HEK293 (cell line): ENCODE measurements at regions not wholly inside any gene's neighbourhood (a gene's known extent, or its start where the extent isn't known, plus 50 kb on each side); places are given as distances from the start of the nearest gene placed in this dataset.

Experiments used
- CTCF ChIA-PET: fragments of 350-600 bp; formaldehyde crosslinking; extraction: SDS; loops from one replicate; lab custom pipeline; 2021; ENCODE audit warnings: antibody characterized with exemption; lab: Yijun Ruan, JAX
- POLR2A ChIA-PET: fragments of 300-600 bp; formaldehyde crosslinking; extraction: SDS; loops from one replicate; lab custom pipeline; 2020; ENCODE audit warnings: antibody characterized with exemption, inconsistent platforms; lab: Yijun Ruan, JAX
- H3K27ac ChIP-seq: fragments of 200-500 bp; sonication (Bioruptor generic); 2 replicates; pipeline ENCODE4 v1.5.1; 2014; ENCODE audit warnings: low read depth, low read length, control low read depth, inconsistent platforms; ENCODE audit errors: extremely low read depth
- H3K36me3 ChIP-seq, 2 experiments: fragments of 200-500 bp in 1 of 2; sonication (Bioruptor generic) in 1 of 2; 1 replicate in 1 of 2; 2 replicates in 1 of 2; pipeline ENCODE4 v1.5.1; 2014 to 2017; ENCODE audit warnings: inconsistent platforms in 2 of 2, low read length in 2 of 2; ENCODE audit not compliant: control insufficient read depth in 2 of 2, insufficient read depth in 1 of 2
- H3K4me1 ChIP-seq: fragments of 200-500 bp; sonication (Bioruptor generic); 2 replicates; pipeline ENCODE4 v1.5.1; 2014; ENCODE audit warnings: mild to moderate bottlenecking, low read length, inconsistent platforms; ENCODE audit not compliant: control insufficient read depth, insufficient read depth
- H3K4me3 ChIP-seq: 2 replicates; pipeline ENCODE4 v1.5.1; 2011; ENCODE audit warnings: low read depth, mild to moderate bottlenecking, control low read depth, low read length, moderate library complexity
- H3K9me3 ChIP-seq: fragments of 200-500 bp; sonication (Bioruptor generic); 2 replicates; pipeline ENCODE4 v1.5.1; 2014; ENCODE audit warnings: low read depth, low read length, inconsistent platforms; ENCODE audit not compliant: control insufficient read depth, insufficient read depth
- BCL11A ChIP-seq: fragments of 450-650 bp; formaldehyde crosslinking; IDR thresholded peaks from 2 replicates; pipeline ENCODE4 v1.5.1; 2016; ENCODE audit warnings: low read depth, missing biosample characterization, missing genetic modification characterization
- KLF10 ChIP-seq: fragments of 450-650 bp; IDR thresholded peaks from 2 replicates; pipeline ENCODE4 v1.5.1; 2018; ENCODE audit warnings: missing biosample characterization, mild to moderate bottlenecking, missing genetic modification characterization
- PRDM2 ChIP-seq: fragments of 450-650 bp; formaldehyde crosslinking; IDR thresholded peaks from 2 replicates; pipeline ENCODE4 v1.5.1; 2016; ENCODE audit warnings: missing biosample characterization, missing genetic modification characterization, borderline replicate concordance
- REPIN1 ChIP-seq: fragments of 450-650 bp; formaldehyde crosslinking; IDR thresholded peaks from 2 replicates; pipeline ENCODE4 v1.5.1; 2017; ENCODE audit warnings: missing biosample characterization, missing genetic modification characterization, low read depth
- SP2 ChIP-seq: fragments of 450-650 bp; formaldehyde crosslinking; IDR thresholded peaks from 2 replicates; pipeline ENCODE4 v1.5.1; 2016; ENCODE audit warnings: missing biosample characterization, missing genetic modification characterization
- ZBTB26 ChIP-seq: fragments of 450-650 bp; formaldehyde crosslinking; optimal IDR thresholded peaks from 2 replicates; pipeline ENCODE3; 2016; ENCODE audit warnings: missing biosample characterization, mild to moderate bottlenecking, missing genetic modification characterization
- ZBTB48 ChIP-seq: fragments of 450-650 bp; formaldehyde crosslinking; IDR thresholded peaks from 2 replicates; pipeline ENCODE4 v1.5.1; 2016; ENCODE audit warnings: missing biosample characterization, missing genetic modification characterization
- ZBTB6 ChIP-seq: fragments of 450-650 bp; formaldehyde crosslinking; IDR thresholded peaks from 2 replicates; pipeline ENCODE4 v1.5.1; 2017; ENCODE audit warnings: missing biosample characterization, missing genetic modification characterization
- ZNF23 ChIP-seq: fragments of 450-650 bp; formaldehyde crosslinking; IDR thresholded peaks from 2 replicates; pipeline ENCODE4 v1.5.1; 2016; ENCODE audit warnings: missing biosample characterization, missing genetic modification characterization, borderline replicate concordance
- ZNF449 ChIP-seq: fragments of 450-650 bp; formaldehyde crosslinking; IDR thresholded peaks from 2 replicates; pipeline ENCODE4 v1.5.1; 2017; ENCODE audit warnings: missing biosample characterization, mild to moderate bottlenecking, missing genetic modification characterization, moderate library complexity
- ZNF514 ChIP-seq: fragments of 450-650 bp; formaldehyde crosslinking; IDR thresholded peaks from 2 replicates; pipeline ENCODE4 v1.5.1; 2016; ENCODE audit warnings: missing biosample characterization, missing genetic modification characterization
- ZNF518A ChIP-seq: fragments of 450-650 bp; formaldehyde crosslinking; conservative IDR thresholded peaks from 2 replicates; pipeline ENCODE4 v1.5.1; 2016; ENCODE audit warnings: low read depth, missing biosample characterization, missing genetic modification characterization
- ZNF580 ChIP-seq: fragments of 450-650 bp; formaldehyde crosslinking; IDR thresholded peaks from 2 replicates; pipeline ENCODE4 v1.5.1; 2016; ENCODE audit warnings: missing biosample characterization, missing genetic modification characterization
- ZNF624 ChIP-seq: fragments of 450-650 bp; formaldehyde crosslinking; IDR thresholded peaks from 2 replicates; pipeline ENCODE4 v1.5.1; 2017; ENCODE audit warnings: missing biosample characterization, missing genetic modification characterization
- ZNF629 ChIP-seq: fragments of 450-650 bp; formaldehyde crosslinking; IDR thresholded peaks from 2 replicates; pipeline ENCODE4 v1.5.1; 2017; ENCODE audit warnings: missing biosample characterization, missing genetic modification characterization
- ZNF658 ChIP-seq: fragments of 450-650 bp; formaldehyde crosslinking; IDR thresholded peaks from 2 replicates; pipeline ENCODE4; 2016; ENCODE audit warnings: missing biosample characterization, missing genetic modification characterization
- ZNF670 ChIP-seq: fragments of 450-650 bp; formaldehyde crosslinking; IDR thresholded peaks from 2 replicates; pipeline ENCODE4 v1.5.1; 2016; ENCODE audit warnings: missing biosample characterization, missing genetic modification characterization, low read depth
- ZNF707 ChIP-seq: fragments of 450-650 bp; formaldehyde crosslinking; IDR thresholded peaks from 2 replicates; pipeline ENCODE4 v1.5.1; 2016; ENCODE audit warnings: missing biosample characterization, missing genetic modification characterization
- ZNF785 ChIP-seq: fragments of 450-650 bp; formaldehyde crosslinking; IDR thresholded peaks from 2 replicates; pipeline ENCODE4 v1.5.1; 2016; ENCODE audit warnings: missing biosample characterization, missing genetic modification characterization
- ZNF792 ChIP-seq: fragments of 450-650 bp; formaldehyde crosslinking; IDR thresholded peaks from 2 replicates; pipeline ENCODE4 v1.5.1; 2016; ENCODE audit warnings: missing biosample characterization, missing genetic modification characterization

GRCh38 chr12:46515829-46516228 is 143.3 kb upstream of the SLC38A2 start (continued):
- TF ChIP-seq ZNF514 (tag by site-specific recombination), result no peak
- TF ChIP-seq ZNF658, result no peak

- Histone ChIP-seq H3K36me3 (no peaks in the 10 kb centered on the region), H3K4me1 (no peaks in the 10 kb centered on the region), H3K4me3 (no peak overlapping the region), H3K9me3 (no peaks in the 10 kb centered on the region), H3K27ac (no peak overlapping the region)
- no peak for TF ChIP-seq ZBTB6 (tag by site-specific recombination)
- no peak for TF ChIP-seq ZNF707 (tag by site-specific recombination)
- no peak for TF ChIP-seq REPIN1 (tag by site-specific recombination)
- TF ChIP-seq ZNF670, result no peak
- TF ChIP-seq PRDM2, result no peak
- no peak for TF ChIP-seq BCL11A
- TF ChIP-seq ZNF449 (tag by site-specific recombination), result no peak
- no peak for TF ChIP-seq SP2 (tag by site-specific recombination)
- TF ChIP-seq ZNF23 (tag by site-specific recombination), result no peak
- TF ChIP-seq ZNF785 (tag by site-specific recombination), result no peak
- TF ChIP-seq ZBTB48 (tag by site-specific recombination), result no peak
- TF ChIP-seq ZNF580 (tag by site-specific recombination), result no peak
- TF ChIP-seq ZBTB26 (tag by site-specific recombination), result no peak
- TF ChIP-seq ZNF624 (tag by site-specific recombination), result no peak
- no peak for TF ChIP-seq KLF10 (tag by site-specific recombination)
- no peak for TF ChIP-seq ZNF518A
- TF ChIP-seq ZNF792 (tag by site-specific recombination), result no peak
- no peak for TF ChIP-seq ZNF629 (tag by site-specific recombination)
- ChIA-PET POLR2A (interaction anchor here (1.2 kb wide), 1 partner anchor 144 kb away, joined by 3 read pairs; no protein-coding TSS in a partner anchor), CTCF (no interaction called here)
Observed at GRCh38 chr12:46514886-46515285, 142.3 kb upstream of the SLC38A2 start.
